IMR-90 (cell line): ENCODE measurements at regions not wholly inside any gene's neighbourhood (a gene's known extent, or its start where the extent isn't known, plus 50 kb on each side); places are given as distances from the start of the nearest gene placed in this dataset.

ENCODE experiments used
- ATAC-seq: fragments of 200-7000 bp; cut with Tn5 transposase; 2 replicates; pipeline ENCODE4 v1.9.1; 2020; ENCODE audit warnings: low read depth, mild to moderate bottlenecking, moderate library complexity
- BruUV-seq: library from RNA; stranded (reverse); fragments of 400-500 nt; replicated peaks from 2 replicates; lab custom pipeline; 2021; lab: Mats Ljungman, UMichigan
- CTCF ChIA-PET: fragments of 300-600 bp; formaldehyde crosslinking; extraction: SDS; loops from one replicate; lab custom pipeline; 2021; ENCODE audit warnings: antibody characterized with exemption; lab: Yijun Ruan, JAX
- POLR2A ChIA-PET: fragments of 300-600 bp; sonication (Branson Sonifier 250); formaldehyde crosslinking; loops from one replicate; lab custom pipeline; 2022; ENCODE audit warnings: antibody characterized with exemption; ENCODE audit not compliant: unreplicated experiment; lab: Charles Lee
- DNase-seq: peaks from one replicate; pipeline ENCODE4 v3.0.0; 2013
- H2AFZ ChIP-seq: replicated peaks from 2 replicates; pipeline ENCODE3; 2013; ENCODE audit warnings: low read length, mild to moderate bottlenecking; ENCODE audit not compliant: poor library complexity
- H2AK5ac ChIP-seq: 2 replicates; pipeline ENCODE4 v1.6.1; 2013; ENCODE audit warnings: low read depth, low read length, inconsistent platforms
- H2AK9ac ChIP-seq: replicated peaks from 2 replicates; pipeline ENCODE3; 2013; ENCODE audit warnings: mild to moderate bottlenecking, low read depth, low read length, moderate library complexity; ENCODE audit not compliant: poor library complexity
- H2BK120ac ChIP-seq: 2 replicates; pipeline ENCODE4 v1.6.1; 2013; ENCODE audit warnings: low read depth, low read length, inconsistent platforms
- H2BK15ac ChIP-seq: 3 replicates; pipeline ENCODE4 v1.6.1; 2013; ENCODE audit warnings: low read depth, low read length, inconsistent platforms
- H2BK20ac ChIP-seq: 2 replicates; pipeline ENCODE4 v1.6.1; 2013; ENCODE audit warnings: low read depth, mild to moderate bottlenecking, inconsistent platforms, low read length, moderate library complexity
- H2BK5ac ChIP-seq: 2 replicates; pipeline ENCODE4 v1.6.1; 2013; ENCODE audit warnings: mild to moderate bottlenecking, low read depth, low read length, inconsistent platforms; ENCODE audit not compliant: poor library complexity, severe bottlenecking
- H3K14ac ChIP-seq: replicated peaks from 2 replicates; pipeline ENCODE4 v1.6.1; 2013; ENCODE audit warnings: low read depth, low read length, inconsistent platforms
- H3K18ac ChIP-seq: 2 replicates; pipeline ENCODE4 v1.6.1; 2013; ENCODE audit warnings: low read depth, low read length, control low read depth
- H3K23ac ChIP-seq: 2 replicates; pipeline ENCODE4 v1.6.1; 2013; ENCODE audit warnings: low read depth, low read length, inconsistent platforms
- H3K27ac ChIP-seq: 2 replicates; pipeline ENCODE4 v1.5.1; 2013; ENCODE audit warnings: mild to moderate bottlenecking, control low read depth, low read length; ENCODE audit not compliant: insufficient read depth
- H3K27me3 ChIP-seq: 2 replicates; pipeline ENCODE4 v1.6.1; 2013; ENCODE audit warnings: low read length; ENCODE audit not compliant: control insufficient read depth, insufficient read depth
- H3K36me3 ChIP-seq: 2 replicates; pipeline ENCODE4 v1.6.1; 2013; ENCODE audit warnings: low read length, mixed read lengths; ENCODE audit not compliant: control insufficient read depth, insufficient read depth
- H3K4ac ChIP-seq: 2 replicates; pipeline ENCODE4 v1.6.1; 2013; ENCODE audit warnings: low read depth, low read length, inconsistent platforms
- H3K4me1 ChIP-seq: 2 replicates; pipeline ENCODE4 v1.6.1; 2013; ENCODE audit warnings: low read length, mixed read lengths; ENCODE audit not compliant: control insufficient read depth, insufficient read depth
- H3K4me2 ChIP-seq: 2 replicates; pipeline ENCODE4 v1.6.1; 2013; ENCODE audit warnings: low read depth, mild to moderate bottlenecking, control low read depth, low read length, moderate library complexity
- H3K4me3 ChIP-seq: 2 replicates; pipeline ENCODE4 v1.5.1; 2013; ENCODE audit warnings: low read depth, mild to moderate bottlenecking, control low read depth, low read length, moderate library complexity; ENCODE audit not compliant: insufficient read depth
- H3K56ac ChIP-seq: 2 replicates; pipeline ENCODE4 v1.6.1; 2013; ENCODE audit warnings: low read length, inconsistent platforms; ENCODE audit not compliant: insufficient read depth; ENCODE audit errors: extremely low read depth
- H3K79me1 ChIP-seq, 2 experiments: 2 replicates each; pipeline ENCODE4 v1.6.1; 2013; ENCODE audit warnings: low read length in 2 of 2, inconsistent platforms in 1 of 2, low read depth in 1 of 2
- H3K9ac ChIP-seq: 2 replicates; pipeline ENCODE4 v1.6.1; 2013; ENCODE audit warnings: low read depth, low read length, control low read depth
- H3K9me1 ChIP-seq: 2 replicates; pipeline ENCODE4 v1.6.1; 2013; ENCODE audit warnings: low read length, inconsistent platforms; ENCODE audit not compliant: insufficient read depth
- H3K9me3 ChIP-seq: 2 replicates; pipeline ENCODE4 v1.6.1; 2013; ENCODE audit warnings: low read length; ENCODE audit not compliant: control insufficient read depth, insufficient read depth
- H4K20me1 ChIP-seq: 2 replicates; pipeline ENCODE4 v1.6.1; 2013; ENCODE audit warnings: low read length, inconsistent platforms; ENCODE audit not compliant: insufficient read depth
- H4K5ac ChIP-seq: 2 replicates; pipeline ENCODE4 v1.6.1; 2013; ENCODE audit warnings: mild to moderate bottlenecking, low read depth, low read length, control low read depth
- H4K8ac ChIP-seq, 2 experiments: 2 replicates each; pipeline ENCODE4 v1.6.1; 2013; ENCODE audit warnings: low read depth in 2 of 2, low read length in 2 of 2, control low read depth in 1 of 2, inconsistent platforms in 1 of 2
- H4K91ac ChIP-seq: 2 replicates; pipeline ENCODE4 v1.6.1; 2013; ENCODE audit warnings: low read depth, low read length, inconsistent platforms; ENCODE audit not compliant: insufficient read depth
- BHLHE40 ChIP-seq: fragments of 150-350 bp; IDR thresholded peaks from 2 replicates; pipeline ENCODE4 v1.6.1; 2016; ENCODE audit warnings: mild to moderate bottlenecking, low read depth, low read length
- MXI1 ChIP-seq: IDR thresholded peaks from 2 replicates; pipeline ENCODE4 v1.6.1; 2012; ENCODE audit warnings: low read depth, mild to moderate bottlenecking, low read length, moderate library complexity, borderline replicate concordance
- NFE2L2 ChIP-seq: fragments of 150-350 bp; IDR thresholded peaks from 2 replicates; pipeline ENCODE4 v1.6.1; 2016; ENCODE audit warnings: low read depth, mild to moderate bottlenecking, low read length
- RAD21 ChIP-seq: IDR thresholded peaks from 2 replicates; pipeline ENCODE4 v1.6.1; 2012; ENCODE audit warnings: low read length, improper control_type of control experiment
- RFX5 ChIP-seq: IDR thresholded peaks from 2 replicates; pipeline ENCODE4 v1.8.0; 2012; ENCODE audit warnings: low read depth, mild to moderate bottlenecking, low read length, moderate library complexity
- WGBS, 2 experiments: methylation state at CpG; one replicate each; pipeline versions ENCODE4 v1.1.5 to v1.1.7; 2013; ENCODE audit warnings: missing lambda C conversion rate in 2 of 2; ENCODE audit not compliant: insufficient read length in 1 of 2; ENCODE audit errors: extremely low coverage in 2 of 2; 5-methylcytosine and 5-hydroxymethylcytosine counted together
- dilution Hi-C: fragments of 300-500 bp; cut with HindIII; formaldehyde crosslinking; loops from one replicate; pipeline ENCODE4 v1.14.3; 2018; ENCODE audit warnings: low sequenced_read_pairs; ENCODE audit not compliant: unreplicated experiment
- in situ Hi-C: fragments of 300-500 bp; cut with MboI; formaldehyde crosslinking; loops from 3 replicates; pipeline ENCODE4 v1.14.3; 2019; ENCODE audit warnings: low sequenced_read_pairs, inconsistent platforms, mixed read lengths
- intact Hi-C: fragments of 100-400 bp; cut with micrococcal nuclease; formaldehyde crosslinking; loops from 2 replicates; pipeline ENCODE4 v1.10.0; 2022

DNA sequence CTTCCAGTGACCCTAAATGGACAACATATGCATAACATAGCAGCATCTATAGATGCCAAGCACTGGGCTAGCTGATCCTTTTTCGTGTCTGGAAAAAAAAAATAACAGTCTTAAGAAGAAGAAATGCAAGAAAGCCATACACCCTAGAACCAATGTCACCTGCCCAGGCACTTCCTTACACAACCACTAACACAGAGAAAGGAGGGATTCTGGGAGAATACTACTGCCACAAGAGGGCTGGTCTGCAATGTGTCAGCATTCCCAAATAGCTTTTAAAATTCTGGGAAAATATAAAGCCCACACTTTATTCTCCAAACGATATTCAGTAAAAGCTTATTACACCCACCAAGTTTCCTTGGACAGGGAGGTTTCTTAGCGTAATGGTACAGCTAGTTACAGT lies 271.2 kb downstream of the TBL1XR1 start:
- Histone ChIP-seq H2BK120ac (no peak overlapping the region), H3K4me3 (no peak overlapping the region), H3K27me3 (peaks cover 2% of the 10 kb centered on the region), H3K9ac (no peak overlapping the region), H4K91ac (no peak overlapping the region), H3K18ac (no peak overlapping the region), H2AK5ac (no peak overlapping the region), H3K4me1 (no peaks in the 10 kb centered on the region), H2AFZ (no peak overlapping the region), H4K20me1 (no peaks in the 10 kb centered on the region), H3K79me1 (no peaks in the 10 kb centered on the region), H3K4me2 (no peak overlapping the region), H3K36me3 (no peaks in the 10 kb centered on the region), H3K27ac (no peak overlapping the region), H4K8ac (no peak overlapping the region), H2BK5ac (no peak overlapping the region), H3K9me3 (no peaks in the 10 kb centered on the region), H3K23ac (no peak overlapping the region), H2BK20ac (no peak overlapping the region), H3K4ac (no peak overlapping the region), H3K9me1 (no peaks in the 10 kb centered on the region), H3K56ac (no peak overlapping the region), H3K14ac (no peak overlapping the region), H4K5ac (no peak overlapping the region), H2BK15ac (no peak overlapping the region), H2AK9ac (no peak overlapping the region)
- no peak for ATAC-seq
- no peak for DNase-seq
- BruUV-seq: no TSS peak
- intact Hi-C loops: no loop called here
- CTCF ChIA-PET: interaction anchor here (0.6 kb wide), 1 partner anchor 341 kb away, joined by 3 read pairs; no protein-coding TSS in a partner anchor
- POLR2A ChIA-PET: no interaction called here
- in situ Hi-C loops: no loop called here
- dilution Hi-C loops: no loop called here
- no CpG with 5 or more reads among the region's 3 CpGs for WGBS, 2 experiments
- no peak for TF ChIP-seq NFE2L2
- TF ChIP-seq RAD21: no peak
- no peak for TF ChIP-seq BHLHE40
- no peak for TF ChIP-seq MXI1
- TF ChIP-seq RFX5: no peak
